Fibroblast of upper back skin (primary cell): ENCODE measurements at regions not wholly inside any gene's neighbourhood (a gene's known extent, or its start where the extent isn't known, plus 50 kb on each side); places are given as distances from the start of the nearest gene placed in this dataset.
A peak's percentile ranks its signal among the peaks of the same experiment; 100 is the strongest.
"Not testable (repeated sequence)": the region's sequence is repeated elsewhere in the genome, so short reads cannot be mapped to it uniquely, and the experiment has no call there.

Source experiments
- DNase-seq: peaks from one replicate; pipeline ENCODE4 v3.0.0-alpha.2; 2013

DNA sequence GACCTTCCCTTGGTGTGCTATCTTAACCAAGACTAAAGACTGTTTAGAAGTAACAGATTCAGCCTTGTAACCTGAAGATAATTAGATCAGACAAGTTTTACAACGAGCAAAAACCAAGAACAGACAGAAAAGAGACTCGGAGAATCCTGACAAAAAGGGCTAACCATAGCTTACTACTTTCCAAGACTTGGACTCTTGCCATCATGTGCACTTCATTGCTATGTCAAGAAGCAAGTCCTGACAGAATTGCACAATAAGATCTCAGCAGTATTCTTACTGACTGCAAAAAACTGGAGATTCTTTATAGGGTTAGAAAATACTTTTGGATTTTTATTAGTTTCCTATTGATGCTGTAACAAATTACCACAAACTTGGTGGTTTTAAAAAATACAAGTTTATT is 1539.0 kb upstream of the NUDT12 start:
- peak; percentile 36 for DNase-seq

- DNase-seq = no peak
Observed at GRCh38 chr5:105088961-105089360, 1526.4 kb upstream of the NUDT12 start.

DNA sequence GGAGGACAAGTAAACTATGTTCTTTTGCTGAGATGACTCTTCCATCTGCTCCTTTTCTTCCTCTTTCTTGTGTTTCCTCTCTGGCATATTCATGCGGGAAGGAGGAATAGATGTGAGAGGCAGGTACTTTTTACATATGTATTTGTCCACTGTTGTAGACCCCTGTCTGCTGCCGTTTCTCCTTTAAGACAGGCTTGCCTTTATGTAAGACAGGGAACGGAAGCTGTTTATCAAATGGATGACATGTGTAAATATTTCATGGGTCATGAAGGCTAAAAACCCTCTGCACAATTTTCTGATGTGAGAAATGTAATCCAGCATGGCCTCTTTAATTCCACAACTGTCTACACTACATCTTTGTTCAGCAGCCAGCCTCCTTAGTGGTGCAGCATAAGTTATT is 1525.5 kb upstream of the NUDT12 start:
- DNase-seq = no peak

DNA sequence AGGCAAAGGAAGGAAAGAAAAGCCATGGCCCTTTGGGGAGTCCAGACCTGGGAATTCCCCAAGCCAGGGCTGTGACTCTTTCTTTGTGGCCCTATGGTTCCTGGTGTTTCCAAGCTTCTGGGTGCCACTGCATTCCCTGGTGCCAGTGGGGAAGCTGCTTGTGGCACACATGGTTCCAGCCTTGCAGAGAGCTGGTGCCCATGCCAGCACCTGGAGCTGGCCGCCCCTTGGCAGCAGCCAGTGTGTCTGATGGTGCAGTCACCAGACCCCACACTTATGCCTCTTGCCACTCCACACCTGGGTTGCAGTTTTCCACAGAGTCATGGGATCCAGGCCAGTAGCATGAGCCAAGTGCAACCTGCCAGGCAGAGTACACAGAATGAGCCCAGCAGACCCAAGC is 1495.3 kb upstream of the NUDT12 start:
- DNase-seq = no peak

DNA sequence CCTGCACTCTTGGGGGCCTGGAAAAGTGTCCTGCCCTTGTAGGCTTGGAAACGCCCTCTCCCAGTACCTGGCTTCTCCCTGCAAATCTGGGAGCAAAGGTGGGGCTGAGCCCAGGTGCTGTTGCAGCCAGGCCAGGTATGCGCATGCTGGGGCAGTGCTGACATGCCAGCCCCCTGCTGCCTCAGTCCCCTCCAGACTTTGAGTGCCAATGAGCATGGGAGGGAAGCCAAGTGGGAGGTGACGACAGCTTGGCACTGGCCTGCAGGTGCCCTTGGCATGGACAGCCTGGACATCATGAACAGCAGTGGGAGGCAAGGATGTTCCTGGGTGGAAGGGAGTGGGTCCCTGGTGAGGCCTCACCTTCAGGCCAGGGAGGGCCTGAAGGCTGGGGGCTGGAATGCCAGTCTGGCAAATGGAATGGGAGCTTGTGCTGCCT is 1494.4 kb upstream of the NUDT12 start:
- no peak for DNase-seq

GRCh38 chr5:105054406-105054805 is 1491.8 kb upstream of the NUDT12 start:
- no peak for DNase-seq

GRCh38 chr5:105042623-105043022 is 1480.0 kb upstream of the NUDT12 start:
- no peak for DNase-seq

- not testable (repeated sequence) for DNase-seq
Observed at GRCh38 chr5:105036814-105037213, 1474.2 kb upstream of the NUDT12 start.

- peak; percentile 48 for DNase-seq
Observed at GRCh38 chr5:105034401-105034763, 1471.8 kb upstream of the NUDT12 start.

DNA sequence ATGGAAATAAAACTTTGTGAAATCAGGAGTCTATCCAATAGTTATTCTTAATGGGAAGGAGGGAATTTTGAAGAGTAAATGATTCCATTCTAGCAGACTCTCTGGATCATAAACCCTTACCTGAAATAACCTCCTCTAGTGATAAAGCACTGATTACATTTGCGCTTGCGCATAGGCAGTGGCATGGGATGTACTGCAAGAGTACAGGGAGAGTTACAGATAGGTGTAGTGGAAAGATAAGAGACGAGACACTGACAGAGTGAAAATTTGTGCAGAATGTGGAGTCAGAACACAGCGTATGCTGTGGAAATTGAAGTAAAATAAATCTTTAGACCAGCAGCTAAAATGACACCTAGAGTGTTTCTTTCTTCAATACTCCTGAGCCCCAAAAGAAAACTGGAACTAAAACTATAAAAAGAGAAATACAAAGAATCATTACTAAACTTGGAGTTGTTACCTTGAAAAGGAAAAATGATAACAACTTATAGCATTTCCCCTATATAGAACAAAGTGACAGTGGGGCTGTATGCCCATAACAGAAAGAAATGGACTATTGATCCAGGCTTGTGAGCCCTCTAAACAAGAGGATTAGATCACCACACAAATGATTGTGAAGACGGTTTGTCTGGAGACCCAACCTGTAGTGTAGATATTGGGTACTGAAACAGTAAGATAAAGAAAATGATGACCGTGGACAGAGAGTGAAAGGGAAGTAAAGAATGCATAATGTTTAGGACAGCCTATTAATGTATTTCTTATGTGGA is 1471.2 kb upstream of the NUDT12 start:
- no peak for DNase-seq

DNA sequence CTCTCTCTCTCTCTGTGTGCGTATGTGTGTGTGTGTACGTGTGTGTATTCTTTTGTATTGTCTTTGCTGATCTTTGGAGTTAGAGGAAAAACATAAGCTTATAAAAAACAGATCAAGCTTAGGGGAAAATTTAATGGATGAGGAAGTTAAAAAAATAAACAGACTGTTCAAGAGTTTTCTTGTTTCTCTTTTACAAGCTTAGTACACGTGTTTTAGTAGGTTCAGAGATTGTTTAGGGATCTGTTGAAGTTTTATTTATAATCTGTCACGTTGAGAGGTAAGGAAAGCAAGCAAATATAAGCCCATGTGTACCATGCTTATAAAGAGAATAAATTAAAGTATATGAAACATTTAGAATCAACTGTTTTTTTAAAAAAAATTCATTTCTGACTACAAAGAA is 1470.3 kb upstream of the NUDT12 start:
- DNase-seq = no peak

DNA sequence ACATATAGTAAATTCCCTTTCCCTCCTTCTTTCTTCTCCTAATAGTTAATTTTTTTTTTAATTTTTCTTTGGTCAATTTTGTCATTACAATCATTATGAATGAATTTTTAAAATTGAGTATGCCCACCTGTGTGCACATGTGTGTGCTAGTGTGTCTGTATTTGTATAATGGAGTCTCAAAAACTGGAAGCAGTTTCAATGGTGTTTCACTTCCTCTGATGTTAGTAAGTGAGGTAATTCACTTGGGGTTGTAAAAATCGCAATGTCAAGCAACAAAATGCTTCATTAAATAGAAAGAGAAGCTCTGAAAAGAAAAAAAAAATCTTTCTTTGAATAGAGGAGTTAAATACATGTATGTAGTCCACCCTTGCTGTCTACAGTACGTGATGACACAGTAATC is 1467.6 kb upstream of the NUDT12 start:
- DNase-seq = no peak

GRCh38 chr5:105015098-105015497 is 1452.5 kb upstream of the NUDT12 start:
- no peak for DNase-seq

DNA sequence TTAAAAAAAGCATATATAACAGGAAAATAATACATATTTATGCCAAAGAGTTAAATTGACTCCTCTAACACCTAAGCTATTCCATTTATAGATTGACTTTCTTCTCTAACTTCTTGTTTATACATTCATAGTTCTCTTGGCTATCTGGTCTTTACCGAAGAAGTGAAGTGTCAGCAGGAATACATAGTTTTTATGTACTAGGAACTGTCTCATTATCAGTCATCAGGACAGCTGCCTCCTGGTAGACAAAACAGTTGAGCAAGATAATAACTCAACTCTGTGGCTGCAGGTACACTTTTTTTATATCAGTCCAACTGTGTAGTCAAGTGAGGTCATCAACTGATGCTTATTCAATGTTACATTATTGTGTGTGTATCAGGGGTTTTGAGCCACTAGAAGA is 1436.0 kb upstream of the NUDT12 start:
- DNase-seq = no peak

DNA sequence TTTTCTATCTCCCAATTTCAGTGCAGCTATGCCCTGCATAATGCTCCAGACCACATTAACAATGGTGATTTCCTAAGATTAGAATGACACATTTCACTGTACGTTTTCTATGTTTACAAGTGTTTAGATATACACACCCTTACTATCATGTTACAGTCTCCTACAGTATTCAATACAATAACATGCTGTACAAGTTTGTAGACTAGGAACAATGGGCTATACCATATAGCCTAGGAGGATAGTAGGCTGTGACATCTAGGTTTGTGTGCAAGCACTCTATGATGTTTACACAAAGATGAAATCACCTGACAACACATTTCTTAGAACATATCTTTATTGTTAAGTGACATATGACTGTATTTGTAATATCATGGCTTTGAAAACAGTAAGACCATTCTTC is 1435.6 kb upstream of the NUDT12 start:
- DNase-seq = no peak

DNA sequence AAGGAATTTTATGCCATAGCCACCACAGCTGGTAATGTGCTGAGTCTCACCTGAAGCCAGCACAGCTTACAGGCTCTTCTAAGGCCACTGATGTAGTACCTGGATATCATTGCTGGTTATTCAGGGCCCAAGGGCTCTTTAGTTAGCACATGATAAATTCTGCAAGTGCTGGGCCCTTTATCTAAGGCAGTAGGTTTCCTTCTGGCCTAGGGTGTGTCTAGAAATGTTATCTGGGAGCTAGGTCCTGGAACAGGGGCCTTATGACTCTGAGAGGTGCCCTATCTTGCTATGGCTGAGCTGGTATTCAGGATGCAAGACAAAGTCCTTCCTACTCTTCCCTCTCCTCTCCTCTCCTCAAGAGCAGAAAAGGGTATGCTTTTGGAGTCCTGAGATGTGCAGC is 1424.5 kb upstream of the NUDT12 start:
- DNase-seq = no peak

DNA sequence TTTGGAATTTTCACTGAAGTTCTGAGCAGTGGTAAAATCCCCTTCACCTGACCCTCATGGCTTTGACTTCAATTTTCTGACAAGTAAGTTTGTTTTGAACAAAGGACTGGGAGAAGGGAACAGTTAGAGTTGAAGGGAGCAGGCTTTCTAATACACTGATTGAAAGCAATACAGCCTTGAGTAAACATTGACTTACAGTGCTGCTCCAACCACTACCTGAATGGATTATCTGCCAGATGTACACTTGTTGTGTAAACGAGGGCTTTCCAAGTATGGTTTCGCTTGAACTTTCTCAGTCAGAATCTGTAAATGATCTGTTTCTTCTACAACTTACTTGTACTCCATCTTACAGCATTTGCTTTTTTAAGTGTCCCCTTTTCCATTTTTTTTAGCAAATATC is 1414.9 kb upstream of the NUDT12 start:
- no peak for DNase-seq

- DNase-seq = no peak
Observed at GRCh38 chr5:104967806-104968410, 1405.3 kb upstream of the NUDT12 start.

DNA sequence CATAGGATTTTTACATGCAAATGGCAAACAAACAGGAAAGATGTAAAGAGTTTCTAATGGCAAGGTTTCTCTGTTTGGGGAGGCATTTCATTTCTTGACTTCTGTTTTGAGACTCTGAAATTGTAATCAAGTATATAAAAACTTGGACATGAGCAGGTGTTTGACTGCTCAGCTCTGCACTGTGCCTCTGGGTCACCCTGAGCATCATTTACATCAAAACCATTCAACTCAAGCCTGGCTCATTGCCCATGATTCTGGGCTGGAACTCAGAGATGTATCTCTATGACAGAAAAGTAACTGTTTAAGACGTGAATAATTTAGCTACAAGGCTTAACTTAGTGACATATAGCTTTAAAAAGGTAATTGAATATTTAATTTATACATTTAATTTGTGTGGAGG is 1402.4 kb upstream of the NUDT12 start:
- no peak for DNase-seq

GRCh38 chr5:104955479-104955878 is 1392.9 kb upstream of the NUDT12 start:
- no peak for DNase-seq

GRCh38 chr5:104952876-104953275 is 1390.3 kb upstream of the NUDT12 start:
- no peak for DNase-seq

- DNase-seq = no peak
Observed at GRCh38 chr5:104951829-104952228, 1389.2 kb upstream of the NUDT12 start.

- DNase-seq = no peak
Observed at GRCh38 chr5:104947076-104947475, 1384.5 kb upstream of the NUDT12 start.

GRCh38 chr5:104942735-104943134 is 1380.1 kb upstream of the NUDT12 start:
- no peak for DNase-seq
